Spleen (tissue), 11 donors: ENCODE measurements at regions not wholly inside any gene's neighbourhood (a gene's known extent, or its start where the extent isn't known, plus 50 kb on each side); places are given as distances from the start of the nearest gene placed in this dataset.

Source experiments
- DNase-seq: peaks from one replicate; pipeline ENCODE4 v3.0.0-alpha.2; 2020
- H3K27ac ChIP-seq, 8 donors: fragments of 200-600 bp; sonication (generic) in 7 of 8; 1 replicate in 4 of 8; 2 replicates in 4 of 8; pipeline versions ENCODE4 v1.5.0 to v1.8.0; 2016 to 2021; ENCODE audit warnings: inconsistent platforms in 4 of 8, mild to moderate bottlenecking in 4 of 8, moderate library complexity in 1 of 8
- H3K27me3 ChIP-seq, 7 donors: fragments of 200-600 bp; sonication (generic) in 6 of 7; replicated peaks in 1 of 7; 1 replicate in 4 of 7; 2 replicates in 3 of 7; pipeline versions ENCODE4 v1.5.0 to v1.8.0; 2016 to 2021; ENCODE audit warnings: inconsistent platforms in 3 of 7, mild to moderate bottlenecking in 1 of 7
- H3K36me3 ChIP-seq, 6 donors: fragments of 200-600 bp; sonication (generic) in 5 of 6; 1 replicate in 4 of 6; 2 replicates in 2 of 6; pipeline versions ENCODE4 v1.5.0 to v1.8.0; 2016 to 2021; ENCODE audit warnings: inconsistent platforms in 2 of 6
- H3K4me1 ChIP-seq, 6 donors: fragments of 200-600 bp; sonication (generic) in 5 of 6; 1 replicate in 3 of 6; 2 replicates in 3 of 6; pipeline versions ENCODE4 v1.5.0 to v1.8.0; 2016 to 2021; ENCODE audit warnings: inconsistent platforms in 3 of 6
- H3K4me3 ChIP-seq, 8 donors: fragments of 200-600 bp; sonication (generic) in 7 of 8; 1 replicate in 4 of 8; 2 replicates in 4 of 8; pipeline versions ENCODE4 v1.5.0 to v1.8.0; 2016 to 2021; ENCODE audit warnings: inconsistent platforms in 4 of 8, mild to moderate bottlenecking in 4 of 8, moderate library complexity in 2 of 8
- H3K9me3 ChIP-seq, 8 donors: fragments of 200-600 bp; sonication (generic) in 7 of 8; 1 replicate in 4 of 8; 2 replicates in 4 of 8; pipeline versions ENCODE4 v1.5.0 to v1.8.0; 2016 to 2021; ENCODE audit warnings: inconsistent platforms in 4 of 8
- CTCF ChIP-seq, 11 experiments: fragments of 200-600 bp in 7 of 11; fragments of 450-650 bp in 4 of 11; sonication (generic) in 4 of 11; IDR thresholded peaks in 8 of 11; conservative IDR thresholded peaks in 3 of 11; 1 replicate in 7 of 11; 2 replicates in 4 of 11; pipeline versions ENCODE4 v1.4.0 to v1.8.0; 2016 to 2021; ENCODE audit warnings: antibody characterized with exemption in 11 of 11, inconsistent platforms in 4 of 11, mild to moderate bottlenecking in 1 of 11
- POLR2A ChIP-seq, 3 donors: fragments of 450-650 bp; IDR thresholded peaks; one replicate each; pipeline ENCODE4 v1.5.1; 2017; ENCODE audit warnings: antibody characterized with exemption in 3 of 3, mild to moderate bottlenecking in 1 of 3
- POLR2AphosphoS5 ChIP-seq, 3 donors: sonication (generic); formaldehyde crosslinking; IDR thresholded peaks; one replicate each; pipeline ENCODE4 v1.5.1; 2017; ENCODE audit warnings: antibody characterized with exemption in 3 of 3
- WGBS, 5 donors: extraction: QIAGEN DNeasy Blood & Tissue Kit in 3 of 5; methylation state at CpG; one replicate each; pipeline versions ENCODE4 v1.1.5 to v1.1.7; 2013 to 2018; 5-methylcytosine and 5-hydroxymethylcytosine counted together
- intact Hi-C: fragments of 100-400 bp; cut with DNase I; formaldehyde crosslinking; loops from one replicate; pipeline ENCODE4 v1.15.0; 2023; ENCODE audit warnings: low total_unique reads
- donor health status: healthy with polysubstance abuse.
- donor health status: DM: no; HTN: no; CAD: no; lungs with moderate emphysema.
- donor health status: DM: no; HTN: no; CAD: no.
- donor health status: Bipolar disorder and iron deficiency.
- donor health status: healthy.
- donor health status: DM: no; HTN: no; CAD: no.
- donor health status: DM: yes; HTN: yes; CAD: no.

GRCh38 chr4:27908356-27908755, 1047.7 kb downstream of the STIM2 start:
- DNase-seq = no peak
- Histone ChIP-seq H3K27me3 (no peaks in the 10 kb centered on the region), H3K36me3 (no peaks in the 10 kb centered on the region), H3K4me1 (no peaks in the 10 kb centered on the region), H3K27ac (no peak overlapping the region), H3K9me3 (peaks cover 0 to 4% (median 0%) of the 10 kb centered on the region in 8 donors), H3K4me3 (no peak overlapping the region)
- WGBS, 5 donors = 67 to 76% (median 71%) methylated on average over 3 of the region's 3 CpGs
- intact Hi-C loops = no loop called here
- TF ChIP-seq POLR2A (IDR thresholded peaks at IDR 0.05) = no peak
- TF ChIP-seq CTCF (IDR thresholded peaks at IDR 0.05 in 8 of 11, conservative IDR thresholded peaks at IDR 0.05 in 3 of 11) = no peak
- TF ChIP-seq POLR2AphosphoS5 (IDR thresholded peaks at IDR 0.05) = no peak

- WGBS, 5 donors = 8 to 51% (median 25%) methylated on average over 2 of the region's 2 CpGs
- TF ChIP-seq CTCF (IDR thresholded peaks at IDR 0.05 in 8 of 11, conservative IDR thresholded peaks at IDR 0.05 in 3 of 11) (no peak), POLR2A (IDR thresholded peaks at IDR 0.05) (no peak), POLR2AphosphoS5 (IDR thresholded peaks at IDR 0.05) (no peak)
- intact Hi-C loops = no loop called here
- H3K4me1 ChIP-seq = no peaks in the 10 kb centered on the region
- no peaks in the 10 kb centered on the region for H3K36me3 ChIP-seq
- H3K27me3 ChIP-seq = no peaks in the 10 kb centered on the region
- no peak overlapping the region for H3K27ac ChIP-seq
- H3K4me3 ChIP-seq = no peak overlapping the region
- no peaks in the 10 kb centered on the region for H3K9me3 ChIP-seq
- no peak for DNase-seq
These were observed 1049.6 kb downstream of the STIM2 start for GRCh38 chr4:27910227-27910626.

GRCh38 chr4:27911047-27911446, 1050.4 kb downstream of the STIM2 start:
- DNase-seq = no peak
- TF ChIP-seq POLR2AphosphoS5 (IDR thresholded peaks at IDR 0.05) (no peak), CTCF (IDR thresholded peaks at IDR 0.05 in 8 of 11, conservative IDR thresholded peaks at IDR 0.05 in 3 of 11) (no peak), POLR2A (IDR thresholded peaks at IDR 0.05) (no peak)
- H3K36me3 ChIP-seq = no peaks in the 10 kb centered on the region
- intact Hi-C loops = no loop called here
- 74 to 86% (median 76%) methylated on average over 2 of the region's 2 CpGs for WGBS, 5 donors
- no peaks in the 10 kb centered on the region for H3K9me3 ChIP-seq
- H3K4me1 ChIP-seq = no peaks in the 10 kb centered on the region
- no peaks in the 10 kb centered on the region for H3K27me3 ChIP-seq
- no peak overlapping the region for H3K4me3 ChIP-seq
- H3K27ac ChIP-seq = no peak overlapping the region

GRCh38 chr4:27913738-27914137, 1053.1 kb downstream of the STIM2 start:
- Histone ChIP-seq H3K27ac (no peak overlapping the region), H3K4me1 (no peaks in the 10 kb centered on the region), H3K4me3 (no peak overlapping the region), H3K36me3 (no peaks in the 10 kb centered on the region), H3K27me3 (no peaks in the 10 kb centered on the region), H3K9me3 (no peaks in the 10 kb centered on the region)
- DNase-seq = no peak
- intact Hi-C loops = no loop called here
- TF ChIP-seq CTCF (IDR thresholded peaks at IDR 0.05 in 8 of 11, conservative IDR thresholded peaks at IDR 0.05 in 3 of 11) = no peak
- no peak for TF ChIP-seq POLR2A (IDR thresholded peaks at IDR 0.05)
- no peak for TF ChIP-seq POLR2AphosphoS5 (IDR thresholded peaks at IDR 0.05)
- 71 to 93% (median 76%) methylated on average over 1 of the region's 1 CpG for WGBS, 5 donors
